DND-41 (cell line): ENCODE measurements at regions not wholly inside any gene's neighbourhood (a gene's known extent, or its start where the extent isn't known, plus 50 kb on each side); places are given as distances from the start of the nearest gene placed in this dataset.
"Not testable (repeated sequence)": the region's sequence is repeated elsewhere in the genome, so short reads cannot be mapped to it uniquely, and the experiment has no call there.

ENCODE experiments used
- CTCF ChIP-seq: IDR thresholded peaks from 2 replicates; pipeline ENCODE4 v1.5.1; 2012; ENCODE audit warnings: borderline replicate concordance, low read length, moderate library complexity, mild to moderate bottlenecking; ENCODE audit not compliant: poor library complexity, severe bottlenecking; ENCODE audit errors: extremely low read depth
- EZH2 ChIP-seq: IDR thresholded peaks from 3 replicates; pipeline ENCODE4 v1.6.1; 2012; ENCODE audit warnings: borderline replicate concordance, low read depth, mild to moderate bottlenecking, moderate library complexity, low read length, inconsistent platforms; ENCODE audit not compliant: severe bottlenecking

GRCh38 chr4:85216571-85216970 is 250.1 kb upstream of the WDFY3 start:
- not testable (repeated sequence) for TF ChIP-seq CTCF, EZH2
